ENCODE measurements at regions not wholly inside any gene's neighbourhood (a gene's known extent, or its start where the extent isn't known, plus 50 kb on each side); places are given as distances from the start of the nearest gene placed in this dataset.
"Not testable (repeated sequence)": the region's sequence is repeated elsewhere in the genome, so short reads cannot be mapped to it uniquely, and the experiment has no call there.

GRCh38 chr2:157015015-157015575 is 242.4 kb upstream of the GALNT5 start:
- H3K4me3 ChIP-seq: no peak overlapping the region
- no peak for DNase-seq (ENCODE audit: low read depth, low spot score)
- H3K36me3 ChIP-seq (ENCODE audit: insufficient read depth, low read length): no peaks in the 10 kb centered on the region
- H3K9ac ChIP-seq (ENCODE audit: insufficient read length): no peak overlapping the region
- H3K27ac ChIP-seq: no peak overlapping the region
- TF ChIP-seq POLR2AphosphoS5 (IDR thresholded peaks at IDR 0.05; ENCODE audit: borderline replicate concordance, low read depth, low read length) (no peak), FOXP2 (optimal IDR thresholded peaks at IDR 0.05; ENCODE audit: control extremely low read depth, extremely low read length, insufficient read depth) (no peak), EZH2 (IDR thresholded peaks at IDR 0.05) (no peak)
- H3K9me3 ChIP-seq (ENCODE audit: low read depth, low read length): no peaks in the 10 kb centered on the region

DNA sequence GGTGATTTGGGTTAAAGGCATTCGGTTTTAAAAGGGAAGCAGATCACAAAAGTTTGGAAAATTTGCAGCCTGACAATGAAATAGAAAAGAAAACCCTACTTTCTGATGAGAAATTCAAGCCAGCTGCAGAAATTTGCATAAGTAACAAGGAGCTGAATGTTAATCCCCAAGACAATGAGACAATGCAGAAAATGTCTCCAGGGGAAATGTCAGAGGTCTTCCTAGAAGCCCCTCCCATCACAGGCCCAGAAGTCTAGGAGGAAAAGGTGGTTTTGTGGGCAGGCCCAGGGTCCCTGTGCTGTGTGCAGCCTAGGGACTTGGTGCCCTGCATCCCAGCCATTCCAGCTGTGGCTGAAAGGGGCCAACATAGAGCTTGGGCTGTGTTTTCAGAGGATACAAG is 234.2 kb upstream of the GALNT5 start:
- H3K4me3 ChIP-seq; H3K36me3 ChIP-seq (ENCODE audit: insufficient read depth, low read length); DNase-seq (ENCODE audit: low read depth, low spot score); H3K9ac ChIP-seq (ENCODE audit: insufficient read length); H3K9me3 ChIP-seq (ENCODE audit: low read depth, low read length); H3K27ac ChIP-seq: not testable (repeated sequence)

GRCh38 chr2:157024129-157024528 is 233.4 kb upstream of the GALNT5 start:
- Histone ChIP-seq H3K36me3 (ENCODE audit: insufficient read depth, low read length) (no peaks in the 10 kb centered on the region), H3K9ac (ENCODE audit: insufficient read length) (no peak overlapping the region), H3K27ac (no peak overlapping the region), H3K9me3 (ENCODE audit: low read depth, low read length) (no peaks in the 10 kb centered on the region), H3K4me3 (no peak overlapping the region)
- no peak for DNase-seq (ENCODE audit: low read depth, low spot score)
- TF ChIP-seq EZH2 (IDR thresholded peaks at IDR 0.05) (no peak), POLR2AphosphoS5 (IDR thresholded peaks at IDR 0.05; ENCODE audit: borderline replicate concordance, low read depth, low read length) (no peak), FOXP2 (optimal IDR thresholded peaks at IDR 0.05; ENCODE audit: control extremely low read depth, extremely low read length, insufficient read depth) (no peak)

DNA sequence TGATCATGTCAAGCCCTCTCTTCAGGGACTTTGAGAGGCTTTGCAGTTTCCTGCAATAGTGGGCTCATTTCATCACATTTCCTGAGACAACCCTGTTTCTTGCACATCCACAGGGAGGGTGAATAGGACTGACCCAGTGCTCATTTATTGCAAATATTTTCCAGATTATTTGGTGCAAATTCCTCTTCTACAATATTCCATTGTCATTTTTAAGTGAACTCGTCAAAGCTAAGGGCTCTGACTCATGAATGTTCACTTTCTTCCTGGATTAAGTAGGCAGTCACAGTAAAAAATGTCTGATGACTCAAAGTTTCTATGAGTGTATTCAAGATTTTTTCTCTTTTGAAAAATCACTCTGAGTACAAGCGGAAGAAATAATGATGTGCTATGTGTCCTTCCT is 225.5 kb upstream of the GALNT5 start:
- no peak for DNase-seq (ENCODE audit: low read depth, low spot score)
- Histone ChIP-seq H3K9ac (ENCODE audit: insufficient read length) (no peak overlapping the region), H3K4me3 (no peak overlapping the region), H3K27ac (no peak overlapping the region), H3K36me3 (ENCODE audit: insufficient read depth, low read length) (no peaks in the 10 kb centered on the region), H3K9me3 (ENCODE audit: low read depth, low read length) (no peaks in the 10 kb centered on the region)
- TF ChIP-seq FOXP2 (optimal IDR thresholded peaks at IDR 0.05; ENCODE audit: control extremely low read depth, extremely low read length, insufficient read depth) (no peak), POLR2AphosphoS5 (IDR thresholded peaks at IDR 0.05; ENCODE audit: borderline replicate concordance, low read depth, low read length) (no peak), EZH2 (IDR thresholded peaks at IDR 0.05) (no peak)

GRCh38 chr2:157036726-157037125 is 220.8 kb upstream of the GALNT5 start:
- TF ChIP-seq FOXP2 (optimal IDR thresholded peaks at IDR 0.05; ENCODE audit: control extremely low read depth, extremely low read length, insufficient read depth) (no peak), POLR2AphosphoS5 (IDR thresholded peaks at IDR 0.05; ENCODE audit: borderline replicate concordance, low read depth, low read length) (no peak), EZH2 (IDR thresholded peaks at IDR 0.05) (no peak)
- Histone ChIP-seq H3K36me3 (ENCODE audit: insufficient read depth, low read length) (no peaks in the 10 kb centered on the region), H3K27ac (no peak overlapping the region), H3K9ac (ENCODE audit: insufficient read length) (no peak overlapping the region), H3K9me3 (ENCODE audit: low read depth, low read length) (no peaks in the 10 kb centered on the region), H3K4me3 (no peak overlapping the region)
- DNase-seq (ENCODE audit: low read depth, low spot score): no peak

DNA sequence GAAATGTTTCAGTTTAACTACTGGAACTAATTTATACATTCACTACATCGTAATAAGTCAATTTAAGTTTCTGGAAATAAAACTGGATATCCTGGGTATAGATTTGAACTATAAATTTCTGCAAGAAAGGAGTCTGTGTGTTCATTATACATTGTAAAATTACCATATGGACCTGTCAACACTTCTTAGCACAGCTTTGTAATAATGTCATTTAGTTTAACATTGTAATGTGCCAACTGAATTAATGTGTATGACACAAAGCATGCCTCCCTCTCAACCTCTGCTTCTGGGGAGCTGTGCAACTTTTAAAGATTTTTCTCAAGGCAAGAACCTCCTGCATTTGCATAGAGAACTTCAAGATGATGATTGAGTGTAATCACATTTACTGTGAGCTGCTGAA is 213.7 kb upstream of the GALNT5 start:
- Histone ChIP-seq H3K9ac (ENCODE audit: insufficient read length) (no peak overlapping the region), H3K27ac (no peak overlapping the region), H3K36me3 (ENCODE audit: insufficient read depth, low read length) (no peaks in the 10 kb centered on the region), H3K4me3 (no peak overlapping the region), H3K9me3 (ENCODE audit: low read depth, low read length) (no peaks in the 10 kb centered on the region)
- no peak for TF ChIP-seq POLR2AphosphoS5 (IDR thresholded peaks at IDR 0.05; ENCODE audit: borderline replicate concordance, low read depth, low read length)
- no peak for TF ChIP-seq EZH2 (IDR thresholded peaks at IDR 0.05)
- TF ChIP-seq FOXP2 (optimal IDR thresholded peaks at IDR 0.05; ENCODE audit: control extremely low read depth, extremely low read length, insufficient read depth): no peak
- DNase-seq (ENCODE audit: low read depth, low spot score): no peak

DNA sequence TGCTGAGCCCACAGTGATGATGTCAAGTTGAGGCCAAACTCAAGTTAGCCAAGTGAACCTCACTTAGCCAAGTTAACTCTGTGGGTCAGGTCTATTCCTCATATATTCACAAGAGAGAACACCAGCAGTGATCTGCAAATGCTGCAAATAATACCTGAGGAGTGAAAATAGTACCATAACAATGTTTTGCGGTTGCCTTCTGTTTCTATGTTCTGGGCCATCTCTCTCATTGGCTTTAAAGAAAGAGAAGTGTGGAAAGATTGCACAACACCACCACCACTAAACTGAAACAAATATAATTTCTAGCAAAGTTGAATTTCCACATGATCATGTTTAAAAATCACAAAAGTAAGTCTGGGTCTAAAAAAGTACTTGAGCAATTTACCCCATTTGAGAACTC is 211.1 kb upstream of the GALNT5 start:
- H3K9ac ChIP-seq (ENCODE audit: insufficient read length): no peak overlapping the region
- no peak overlapping the region for H3K4me3 ChIP-seq
- TF ChIP-seq EZH2 (IDR thresholded peaks at IDR 0.05) (no peak), POLR2AphosphoS5 (IDR thresholded peaks at IDR 0.05; ENCODE audit: borderline replicate concordance, low read depth, low read length) (no peak), FOXP2 (optimal IDR thresholded peaks at IDR 0.05; ENCODE audit: control extremely low read depth, extremely low read length, insufficient read depth) (no peak)
- H3K27ac ChIP-seq: no peak overlapping the region
- DNase-seq (ENCODE audit: low read depth, low spot score): no peak
- no peaks in the 10 kb centered on the region for H3K36me3 ChIP-seq (ENCODE audit: insufficient read depth, low read length)
- H3K9me3 ChIP-seq (ENCODE audit: low read depth, low read length): no peaks in the 10 kb centered on the region

GRCh38 chr2:157052685-157053224 is 204.8 kb upstream of the GALNT5 start:
- TF ChIP-seq EZH2 (IDR thresholded peaks at IDR 0.05) (no peak), POLR2AphosphoS5 (IDR thresholded peaks at IDR 0.05; ENCODE audit: borderline replicate concordance, low read depth, low read length) (no peak), FOXP2 (optimal IDR thresholded peaks at IDR 0.05; ENCODE audit: control extremely low read depth, extremely low read length, insufficient read depth) (no peak)
- H3K27ac ChIP-seq: no peak overlapping the region
- H3K4me3 ChIP-seq: no peak overlapping the region
- H3K9ac ChIP-seq (ENCODE audit: insufficient read length): no peak overlapping the region
- no peaks in the 10 kb centered on the region for H3K36me3 ChIP-seq (ENCODE audit: insufficient read depth, low read length)
- no peaks in the 10 kb centered on the region for H3K9me3 ChIP-seq (ENCODE audit: low read depth, low read length)
- no peak for DNase-seq (ENCODE audit: low read depth, low spot score)

GRCh38 chr2:157053876-157054275 is 203.6 kb upstream of the GALNT5 start:
- no peak overlapping the region for H3K4me3 ChIP-seq
- H3K36me3 ChIP-seq (ENCODE audit: insufficient read depth, low read length): no peaks in the 10 kb centered on the region
- no peak overlapping the region for H3K9ac ChIP-seq (ENCODE audit: insufficient read length)
- TF ChIP-seq EZH2 (IDR thresholded peaks at IDR 0.05) (no peak), FOXP2 (optimal IDR thresholded peaks at IDR 0.05; ENCODE audit: control extremely low read depth, extremely low read length, insufficient read depth) (no peak), POLR2AphosphoS5 (IDR thresholded peaks at IDR 0.05; ENCODE audit: borderline replicate concordance, low read depth, low read length) (no peak)
- H3K9me3 ChIP-seq (ENCODE audit: low read depth, low read length): no peaks in the 10 kb centered on the region
- no peak overlapping the region for H3K27ac ChIP-seq
- no peak for DNase-seq (ENCODE audit: low read depth, low spot score)

Measured in SK-N-MC (cell line).